Pancreas (tissue), 10 donors: ENCODE measurements at regions not wholly inside any gene's neighbourhood (a gene's known extent, or its start where the extent isn't known, plus 50 kb on each side); places are given as distances from the start of the nearest gene placed in this dataset.

Experiments used
- ATAC-seq, 4 donors: fragments of 200-7000 bp; cut with Tn5 transposase; one replicate each; pipeline versions ENCODE4 v1.8.0 to v1.9.1; 2020; ENCODE audit warnings: mild to moderate bottlenecking in 4 of 4, moderate library complexity in 4 of 4
- DNase-seq, 6 donors: peaks; one replicate each; pipeline ENCODE4 v3.0.0-alpha.2; 2020
- FAIRE-seq: peaks from 2 replicates; lab custom pipeline; 2012; peaks lifted over from hg19 to GRCh38; lab: Jason Lieb, UNC
- H3K27ac ChIP-seq, 4 donors: fragments of 200-600 bp; sonication (generic); 1 replicate in 3 of 4; 2 replicates in 1 of 4; pipeline versions ENCODE4 v1.5.0 to v1.8.0; 2020
- H3K27me3 ChIP-seq, 4 donors: fragments of 200-600 bp; one replicate each; pipeline ENCODE4 v1.8.0; 2021
- H3K36me3 ChIP-seq, 3 donors: fragments of 200-600 bp; sonication (generic) in 1 of 3; one replicate each; pipeline versions ENCODE4 v1.5.0 to v1.8.0; 2020 to 2021
- H3K4me1 ChIP-seq, 3 donors: fragments of 200-600 bp; one replicate each; pipeline ENCODE4 v1.8.0; 2021
- H3K4me3 ChIP-seq, 4 donors: fragments of 200-600 bp; sonication (generic) in 2 of 4; one replicate each; pipeline versions ENCODE4 v1.5.0 to v1.8.0; 2020 to 2021
- H3K9me3 ChIP-seq, 4 donors: fragments of 200-600 bp; one replicate each; pipeline ENCODE4 v1.8.0; 2021
- WGBS, 2 donors: extraction: QIAGEN DNeasy Blood & Tissue Kit; methylation state at CpG; one replicate each; pipeline ENCODE4 v1.1.7; 2013; 5-methylcytosine and 5-hydroxymethylcytosine counted together
- intact Hi-C, 3 donors: fragments of 100-400 bp; cut with DNase I; formaldehyde crosslinking; loops; one replicate each; pipeline versions ENCODE4 v1.11.1 to v1.14.2; 2022
- TF ChIP-seq, protein P1 (sequence below), 4 donors: fragments of 200-600 bp; sonication (generic) in 3 of 4; IDR thresholded peaks; one replicate each; pipeline versions ENCODE4 v1.5.0 to v1.8.0; 2021; ENCODE audit warnings: antibody characterized with exemption in 4 of 4
- donor health status: healthy with polysubstance abuse.
- donor health status: DM: no; HTN: no; CAD: no; lungs with moderate emphysema.
- donor health status: DM: no; HTN: no; CAD: no.
- donor health status: control.
- donor health status: control.
- donor health status: Bipolar disorder and iron deficiency.
- donor health status: DM: yes; HTN: yes; CAD: no.
- donor health status: DM: no; HTN: no; CAD: no.
- donor health status: DM: no; HTN: no; CAD: no.
- donor health status: DM: yes; HTN: yes; CAD: no.

DNA sequence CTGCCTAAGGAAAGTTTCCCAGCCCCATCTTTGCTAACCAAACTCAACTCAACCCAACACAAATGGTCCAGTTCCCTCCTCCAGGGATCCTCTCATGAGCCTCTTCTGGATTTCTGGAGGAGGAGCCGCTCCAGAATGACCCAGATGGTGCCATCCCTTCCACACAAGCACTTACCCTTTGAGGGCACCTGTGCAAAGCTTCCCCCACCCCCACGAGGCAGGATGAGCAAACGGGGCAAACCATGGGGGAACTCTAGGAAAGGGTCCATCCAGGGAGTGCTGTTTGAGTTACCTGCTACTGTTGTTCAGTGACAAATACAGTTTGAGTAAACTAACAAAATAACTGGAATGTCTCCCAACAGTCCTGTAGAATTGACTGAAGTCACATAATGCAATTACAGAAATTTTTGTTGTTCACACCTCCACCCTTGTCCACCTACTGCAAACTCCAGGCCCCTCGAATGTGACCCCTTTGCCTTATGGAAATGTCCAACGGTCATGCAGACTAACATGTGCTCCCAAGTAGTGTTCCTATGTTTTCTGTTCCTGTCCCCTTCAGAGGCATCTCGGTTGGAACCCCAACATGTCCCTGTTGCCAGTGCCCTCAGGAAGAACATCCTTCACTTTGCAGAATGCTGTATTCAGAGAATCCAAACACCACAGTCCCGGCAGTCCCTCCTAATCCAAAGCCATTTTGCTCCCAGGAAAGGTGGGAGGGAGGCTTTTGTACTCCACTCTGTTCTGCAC lies 160.1 kb downstream of the RRAGC start:
- Histone ChIP-seq H3K4me1 (no peaks in the 10 kb centered on the region), H3K27me3 (no peaks in the 10 kb centered on the region), H3K9me3 (no peaks in the 10 kb centered on the region), H3K36me3 (no peaks in the 10 kb centered on the region), H3K4me3 (no peak overlapping the region), H3K27ac (no peak overlapping the region)
- FAIRE-seq (no peak), ATAC-seq (no peak), DNase-seq (no peak)
- WGBS, 2 donors: 38 to 49% methylated on average over 7 of the region's 7 CpGs
- intact Hi-C loops: no loop called here
- TF ChIP-seq, protein P1, sequence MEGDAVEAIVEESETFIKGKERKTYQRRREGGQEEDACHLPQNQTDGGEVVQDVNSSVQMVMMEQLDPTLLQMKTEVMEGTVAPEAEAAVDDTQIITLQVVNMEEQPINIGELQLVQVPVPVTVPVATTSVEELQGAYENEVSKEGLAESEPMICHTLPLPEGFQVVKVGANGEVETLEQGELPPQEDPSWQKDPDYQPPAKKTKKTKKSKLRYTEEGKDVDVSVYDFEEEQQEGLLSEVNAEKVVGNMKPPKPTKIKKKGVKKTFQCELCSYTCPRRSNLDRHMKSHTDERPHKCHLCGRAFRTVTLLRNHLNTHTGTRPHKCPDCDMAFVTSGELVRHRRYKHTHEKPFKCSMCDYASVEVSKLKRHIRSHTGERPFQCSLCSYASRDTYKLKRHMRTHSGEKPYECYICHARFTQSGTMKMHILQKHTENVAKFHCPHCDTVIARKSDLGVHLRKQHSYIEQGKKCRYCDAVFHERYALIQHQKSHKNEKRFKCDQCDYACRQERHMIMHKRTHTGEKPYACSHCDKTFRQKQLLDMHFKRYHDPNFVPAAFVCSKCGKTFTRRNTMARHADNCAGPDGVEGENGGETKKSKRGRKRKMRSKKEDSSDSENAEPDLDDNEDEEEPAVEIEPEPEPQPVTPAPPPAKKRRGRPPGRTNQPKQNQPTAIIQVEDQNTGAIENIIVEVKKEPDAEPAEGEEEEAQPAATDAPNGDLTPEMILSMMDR (IDR thresholded peaks at IDR 0.05): no peak

DNA sequence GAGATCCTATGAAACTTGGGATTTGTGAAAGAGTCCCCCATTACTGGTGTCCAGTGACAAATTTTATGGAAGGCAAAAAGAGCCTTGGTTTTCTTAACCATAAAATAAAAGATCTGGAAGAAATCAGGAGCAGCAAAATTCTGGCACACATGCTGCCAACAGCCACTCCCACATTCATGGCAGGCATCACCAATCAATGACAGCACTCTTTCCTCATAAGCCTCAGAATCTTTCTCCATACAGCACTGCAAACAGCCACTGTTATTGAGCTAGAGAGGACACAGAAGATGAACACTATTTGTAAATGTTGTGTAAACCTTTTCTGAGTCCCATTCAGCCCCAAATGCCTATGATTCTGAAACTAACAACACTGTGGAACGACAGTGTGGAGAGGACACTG lies 162.2 kb downstream of the RRAGC start:
- TF ChIP-seq, protein P1 (IDR thresholded peaks at IDR 0.05): no peak
- no peak overlapping the region for H3K27ac ChIP-seq
- no peaks in the 10 kb centered on the region for H3K4me1 ChIP-seq
- intact Hi-C loops: no loop called here
- no peaks in the 10 kb centered on the region for H3K27me3 ChIP-seq
- 29 to 42% methylated on average over 1 of the region's 1 CpG for WGBS, 2 donors
- H3K36me3 ChIP-seq: no peaks in the 10 kb centered on the region
- no peak for ATAC-seq
- H3K4me3 ChIP-seq: no peak overlapping the region
- FAIRE-seq: no peak
- no peak for DNase-seq
- no peaks in the 10 kb centered on the region for H3K9me3 ChIP-seq

DNA sequence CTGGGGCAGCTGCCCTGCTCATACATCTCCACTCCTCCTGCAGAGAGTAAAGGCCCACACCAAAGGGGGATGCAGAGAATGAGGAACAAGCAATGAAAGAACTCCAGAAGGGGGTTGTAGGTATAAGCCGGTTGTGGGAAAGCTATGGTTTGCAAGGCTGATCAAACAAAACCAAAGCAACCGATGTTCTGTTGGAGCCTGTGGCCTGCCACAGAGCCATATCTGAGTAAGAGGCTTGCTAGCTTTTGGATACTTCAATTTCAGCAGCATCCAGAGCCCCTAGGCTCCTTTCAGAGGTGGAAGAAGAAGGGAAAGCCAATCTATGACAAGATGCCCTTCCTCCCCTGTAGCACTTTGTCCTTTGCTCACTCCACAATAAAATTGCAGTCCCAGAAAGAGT lies 163.2 kb downstream of the RRAGC start:
- WGBS, 2 donors: 69 to 73% methylated on average over 2 of the region's 2 CpGs
- no peak for ATAC-seq
- intact Hi-C loops: no loop called here

DNA sequence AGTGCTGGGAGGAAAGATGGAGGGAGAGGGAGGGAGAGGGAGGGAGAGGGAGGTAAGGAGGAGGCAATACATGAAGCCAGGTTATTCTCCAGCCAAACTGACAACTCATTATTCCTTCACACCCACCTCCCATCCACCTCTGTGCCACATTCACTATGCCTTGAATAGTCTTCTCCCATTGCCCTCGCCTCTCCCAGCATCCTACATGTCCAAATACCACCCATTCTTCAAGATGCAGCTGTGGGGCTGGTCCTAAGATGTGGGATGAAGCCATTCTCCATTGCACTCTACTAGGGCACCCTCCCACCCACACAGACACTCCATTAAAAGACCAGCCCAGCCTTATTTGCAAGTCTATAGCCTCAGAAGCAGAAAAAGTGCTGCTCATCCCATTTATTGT lies 165.8 kb downstream of the RRAGC start:
- Histone ChIP-seq H3K4me1 (no peaks in the 10 kb centered on the region), H3K27ac (no peak overlapping the region), H3K27me3 (peaks cover 0 to 16% (median 1%) of the 10 kb centered on the region in 4 donors), H3K9me3 (no peaks in the 10 kb centered on the region), H3K4me3 (no peak overlapping the region), H3K36me3 (no peaks in the 10 kb centered on the region)
- intact Hi-C loops: no loop called here
- TF ChIP-seq, protein P1 (IDR thresholded peaks at IDR 0.05): no peak
- ATAC-seq: no peak
- no peak for DNase-seq
- FAIRE-seq: no peak
- 42 to 45% methylated on average over 1 of the region's 1 CpG for WGBS, 2 donors

More for the DNA sequence above, 163.2 kb downstream of the RRAGC start:
- FAIRE-seq: no peak
- no peak for DNase-seq
- Histone ChIP-seq H3K27ac (no peak overlapping the region), H3K4me3 (no peak overlapping the region), H3K27me3 (no peaks in the 10 kb centered on the region), H3K4me1 (no peaks in the 10 kb centered on the region), H3K36me3 (no peaks in the 10 kb centered on the region), H3K9me3 (no peaks in the 10 kb centered on the region)
- TF ChIP-seq, protein P1 (IDR thresholded peaks at IDR 0.05): no peak

DNA sequence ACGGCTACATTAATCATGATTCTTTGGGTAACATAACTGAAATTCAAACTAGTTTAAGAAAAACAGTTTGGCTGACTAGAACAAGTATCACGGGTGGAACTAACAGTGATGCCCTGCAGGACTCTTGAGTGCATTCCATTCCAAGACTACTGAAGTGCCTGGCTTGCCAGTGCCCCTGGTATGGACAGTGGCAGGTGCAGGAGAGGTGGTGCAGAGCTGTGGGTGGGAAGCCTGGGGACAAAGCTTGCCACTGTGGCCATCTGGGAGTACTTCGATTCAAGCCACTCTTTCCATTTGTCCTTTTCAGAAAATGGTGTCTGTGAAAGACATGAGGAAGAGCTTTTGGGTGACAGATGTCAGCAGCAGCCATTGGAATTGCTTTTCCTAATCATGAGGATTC lies 166.5 kb downstream of the RRAGC start:
- FAIRE-seq (no peak), ATAC-seq (no peak), DNase-seq (no peak)
- H3K27me3 ChIP-seq: peaks cover 0 to 16% (median 1%) of the 10 kb centered on the region in 4 donors
- peaks cover 0 to 3% (median 0%) of the 10 kb centered on the region in 4 donors for H3K9me3 ChIP-seq
- no peak overlapping the region for H3K4me3 ChIP-seq
- H3K4me1 ChIP-seq: no peaks in the 10 kb centered on the region
- intact Hi-C loops: no loop called here
- H3K27ac ChIP-seq: no peak overlapping the region
- H3K36me3 ChIP-seq: no peaks in the 10 kb centered on the region
- 49 to 60% methylated on average over 3 of the region's 3 CpGs for WGBS, 2 donors
- TF ChIP-seq, protein P1 (IDR thresholded peaks at IDR 0.05): no peak
